ENCODE measurements at regions not wholly inside any gene's neighbourhood (a gene's known extent, or its start where the extent isn't known, plus 50 kb on each side); places are given as distances from the start of the nearest gene placed in this dataset.

- no peaks in the 10 kb centered on the region for H3K4me1 ChIP-seq (ENCODE audit: control insufficient read depth, insufficient read depth, low read length)
- H3K9ac ChIP-seq (ENCODE audit: low read depth, low read length), result no peak overlapping the region
- no peaks in the 10 kb centered on the region for H3K9me3 ChIP-seq (ENCODE audit: control insufficient read depth, insufficient read depth, low read length)
- H3K4me3 ChIP-seq (ENCODE audit: low read depth, low read length), result no peak overlapping the region
- no peaks in the 10 kb centered on the region for H3K36me3 ChIP-seq (ENCODE audit: control insufficient read depth, insufficient read depth, low read length)
- no peaks in the 10 kb centered on the region for H3K27me3 ChIP-seq (ENCODE audit: control insufficient read depth, insufficient read depth, low read length)
Observed at GRCh38 chr7:46165276-46165675, 244.2 kb upstream of the IGFBP3 start.

- H3K36me3 ChIP-seq (ENCODE audit: control insufficient read depth, insufficient read depth, low read length), result no peaks in the 10 kb centered on the region
- no peaks in the 10 kb centered on the region for H3K27me3 ChIP-seq (ENCODE audit: control insufficient read depth, insufficient read depth, low read length)
- H3K9ac ChIP-seq (ENCODE audit: low read depth, low read length), result no peak overlapping the region
- no peak overlapping the region for H3K4me3 ChIP-seq (ENCODE audit: low read depth, low read length)
- no peaks in the 10 kb centered on the region for H3K9me3 ChIP-seq (ENCODE audit: control insufficient read depth, insufficient read depth, low read length)
- no peaks in the 10 kb centered on the region for H3K4me1 ChIP-seq (ENCODE audit: control insufficient read depth, insufficient read depth, low read length)
Observed at GRCh38 chr7:46164629-46165028, 243.6 kb upstream of the IGFBP3 start.

GRCh38 chr7:46163246-46163645 is 242.2 kb upstream of the IGFBP3 start:
- H3K9ac ChIP-seq (ENCODE audit: low read depth, low read length), result no peak overlapping the region
- H3K27me3 ChIP-seq (ENCODE audit: control insufficient read depth, insufficient read depth, low read length), result no peaks in the 10 kb centered on the region
- H3K4me1 ChIP-seq (ENCODE audit: control insufficient read depth, insufficient read depth, low read length), result no peaks in the 10 kb centered on the region
- H3K4me3 ChIP-seq (ENCODE audit: low read depth, low read length), result no peak overlapping the region
- H3K36me3 ChIP-seq (ENCODE audit: control insufficient read depth, insufficient read depth, low read length), result no peaks in the 10 kb centered on the region
- H3K9me3 ChIP-seq (ENCODE audit: control insufficient read depth, insufficient read depth, low read length), result no peaks in the 10 kb centered on the region

GRCh38 chr7:46162609-46163008 is 241.5 kb upstream of the IGFBP3 start:
- Histone ChIP-seq H3K27me3 (ENCODE audit: control insufficient read depth, insufficient read depth, low read length) (no peaks in the 10 kb centered on the region), H3K9ac (ENCODE audit: low read depth, low read length) (no peak overlapping the region), H3K4me1 (ENCODE audit: control insufficient read depth, insufficient read depth, low read length) (no peaks in the 10 kb centered on the region), H3K36me3 (ENCODE audit: control insufficient read depth, insufficient read depth, low read length) (no peaks in the 10 kb centered on the region), H3K9me3 (ENCODE audit: control insufficient read depth, insufficient read depth, low read length) (no peaks in the 10 kb centered on the region), H3K4me3 (ENCODE audit: low read depth, low read length) (no peak overlapping the region)

- Histone ChIP-seq H3K4me3 (ENCODE audit: low read depth, low read length) (no peak overlapping the region), H3K9ac (ENCODE audit: low read depth, low read length) (no peak overlapping the region), H3K9me3 (ENCODE audit: control insufficient read depth, insufficient read depth, low read length) (no peaks in the 10 kb centered on the region), H3K4me1 (ENCODE audit: control insufficient read depth, insufficient read depth, low read length) (no peaks in the 10 kb centered on the region), H3K36me3 (ENCODE audit: control insufficient read depth, insufficient read depth, low read length) (no peaks in the 10 kb centered on the region), H3K27me3 (ENCODE audit: control insufficient read depth, insufficient read depth, low read length) (no peaks in the 10 kb centered on the region)
Observed at GRCh38 chr7:46160861-46161260, 239.8 kb upstream of the IGFBP3 start.

- Histone ChIP-seq H3K27me3 (ENCODE audit: control insufficient read depth, insufficient read depth, low read length) (no peaks in the 10 kb centered on the region), H3K36me3 (ENCODE audit: control insufficient read depth, insufficient read depth, low read length) (no peaks in the 10 kb centered on the region), H3K9ac (ENCODE audit: low read depth, low read length) (no peak overlapping the region), H3K9me3 (ENCODE audit: control insufficient read depth, insufficient read depth, low read length) (no peaks in the 10 kb centered on the region), H3K4me3 (ENCODE audit: low read depth, low read length) (no peak overlapping the region), H3K4me1 (ENCODE audit: control insufficient read depth, insufficient read depth, low read length) (no peaks in the 10 kb centered on the region)
Observed at GRCh38 chr7:46157931-46158330, 236.9 kb upstream of the IGFBP3 start.

GRCh38 chr7:46157404-46157803 is 236.3 kb upstream of the IGFBP3 start:
- no peak overlapping the region for H3K4me3 ChIP-seq (ENCODE audit: low read depth, low read length)
- no peaks in the 10 kb centered on the region for H3K4me1 ChIP-seq (ENCODE audit: control insufficient read depth, insufficient read depth, low read length)
- H3K36me3 ChIP-seq (ENCODE audit: control insufficient read depth, insufficient read depth, low read length), result no peaks in the 10 kb centered on the region
- H3K9me3 ChIP-seq (ENCODE audit: control insufficient read depth, insufficient read depth, low read length), result no peaks in the 10 kb centered on the region
- H3K27me3 ChIP-seq (ENCODE audit: control insufficient read depth, insufficient read depth, low read length), result no peaks in the 10 kb centered on the region
- H3K9ac ChIP-seq (ENCODE audit: low read depth, low read length), result no peak overlapping the region

- Histone ChIP-seq H3K9me3 (ENCODE audit: control insufficient read depth, insufficient read depth, low read length) (no peaks in the 10 kb centered on the region), H3K27me3 (ENCODE audit: control insufficient read depth, insufficient read depth, low read length) (no peaks in the 10 kb centered on the region), H3K9ac (ENCODE audit: low read depth, low read length) (no peak overlapping the region), H3K4me3 (ENCODE audit: low read depth, low read length) (no peak overlapping the region), H3K36me3 (ENCODE audit: control insufficient read depth, insufficient read depth, low read length) (no peaks in the 10 kb centered on the region), H3K4me1 (ENCODE audit: control insufficient read depth, insufficient read depth, low read length) (no peaks in the 10 kb centered on the region)
Observed at GRCh38 chr7:46156853-46157252, 235.8 kb upstream of the IGFBP3 start.

- Histone ChIP-seq H3K36me3 (ENCODE audit: control insufficient read depth, insufficient read depth, low read length) (no peaks in the 10 kb centered on the region), H3K4me1 (ENCODE audit: control insufficient read depth, insufficient read depth, low read length) (no peaks in the 10 kb centered on the region), H3K27me3 (ENCODE audit: control insufficient read depth, insufficient read depth, low read length) (no peaks in the 10 kb centered on the region), H3K9me3 (ENCODE audit: control insufficient read depth, insufficient read depth, low read length) (no peaks in the 10 kb centered on the region), H3K9ac (ENCODE audit: low read depth, low read length) (no peak overlapping the region), H3K4me3 (ENCODE audit: low read depth, low read length) (no peak overlapping the region)
Observed at GRCh38 chr7:46156086-46156485, 235.0 kb upstream of the IGFBP3 start.

- Histone ChIP-seq H3K4me1 (ENCODE audit: control insufficient read depth, insufficient read depth, low read length) (no peaks in the 10 kb centered on the region), H3K4me3 (ENCODE audit: low read depth, low read length) (no peak overlapping the region), H3K9ac (ENCODE audit: low read depth, low read length) (no peak overlapping the region), H3K27me3 (ENCODE audit: control insufficient read depth, insufficient read depth, low read length) (no peaks in the 10 kb centered on the region), H3K9me3 (ENCODE audit: control insufficient read depth, insufficient read depth, low read length) (no peaks in the 10 kb centered on the region), H3K36me3 (ENCODE audit: control insufficient read depth, insufficient read depth, low read length) (no peaks in the 10 kb centered on the region)
Observed at GRCh38 chr7:46155367-46155766, 234.3 kb upstream of the IGFBP3 start.

- H3K36me3 ChIP-seq (ENCODE audit: control insufficient read depth, insufficient read depth, low read length), result no peaks in the 10 kb centered on the region
- no peaks in the 10 kb centered on the region for H3K9me3 ChIP-seq (ENCODE audit: control insufficient read depth, insufficient read depth, low read length)
- no peaks in the 10 kb centered on the region for H3K27me3 ChIP-seq (ENCODE audit: control insufficient read depth, insufficient read depth, low read length)
- no peak overlapping the region for H3K4me3 ChIP-seq (ENCODE audit: low read depth, low read length)
- no peak overlapping the region for H3K9ac ChIP-seq (ENCODE audit: low read depth, low read length)
- H3K4me1 ChIP-seq (ENCODE audit: control insufficient read depth, insufficient read depth, low read length), result no peaks in the 10 kb centered on the region
Observed at GRCh38 chr7:46153951-46154787, 233.1 kb upstream of the IGFBP3 start.

GRCh38 chr7:46153583-46153950 is 232.5 kb upstream of the IGFBP3 start:
- H3K9ac ChIP-seq (ENCODE audit: low read depth, low read length), result no peak overlapping the region

More at GRCh38 chr7:46153583-46153950, 232.5 kb upstream of the IGFBP3 start:
- Histone ChIP-seq H3K9me3 (ENCODE audit: control insufficient read depth, insufficient read depth, low read length) (no peaks in the 10 kb centered on the region), H3K27me3 (ENCODE audit: control insufficient read depth, insufficient read depth, low read length) (no peaks in the 10 kb centered on the region), H3K4me3 (ENCODE audit: low read depth, low read length) (no peak overlapping the region), H3K4me1 (ENCODE audit: control insufficient read depth, insufficient read depth, low read length) (no peaks in the 10 kb centered on the region), H3K36me3 (ENCODE audit: control insufficient read depth, insufficient read depth, low read length) (no peaks in the 10 kb centered on the region)
